SK-N-SH (cell line): ENCODE measurements at regions not wholly inside any gene's neighbourhood (a gene's known extent, or its start where the extent isn't known, plus 50 kb on each side); places are given as distances from the start of the nearest gene placed in this dataset.

Experiments
- CTCF ChIA-PET: fragments of 300-600, 350-600 bp; formaldehyde crosslinking; extraction: SDS; loops from one replicate; lab custom pipeline; 2021; lab: Yijun Ruan, JAX
- POLR2A ChIA-PET: fragments of 350-600 bp; sonication (Branson Sonifier 250); formaldehyde crosslinking; extraction: SDS; loops from one replicate; lab custom pipeline; 2020; ENCODE audit warnings: antibody characterized with exemption, inconsistent platforms; lab: Yijun Ruan, JAX
- DNase-seq: peaks from one replicate; pipeline ENCODE4 v3.0.0; 2012
- H2AFZ ChIP-seq: fragments of 200-600 bp; sonication (generic); 2 replicates; pipeline ENCODE4 v1.8.1; 2016; ENCODE audit warnings: antibody characterized with exemption, mild to moderate bottlenecking, low read depth
- H3F3A ChIP-seq: fragments of 200-600 bp; sonication (generic); replicated peaks from 2 replicates; pipeline ENCODE3; 2016; ENCODE audit warnings: antibody characterized with exemption, mild to moderate bottlenecking; ENCODE audit not compliant: insufficient read depth
- H3K27ac ChIP-seq, 2 experiments: fragments of 200-500 bp in 1 of 2; fragments of 200-600 bp in 1 of 2; sonication (Bioruptor generic) in 1 of 2; sonication (generic), shearing (Covaris generic) in 1 of 2; 2 replicates each; pipeline versions ENCODE4 v1.5.1 to v1.6.1; 2014 to 2016; ENCODE audit warnings: low read depth in 2 of 2, inconsistent platforms in 1 of 2, low read length in 1 of 2, mild to moderate bottlenecking in 1 of 2, mixed read lengths in 1 of 2
- H3K27me3 ChIP-seq: fragments of 200-600 bp; sonication (generic), shearing (Covaris generic); 2 replicates; pipeline ENCODE4 v1.6.1; 2016; ENCODE audit warnings: mixed run types; ENCODE audit not compliant: insufficient read depth
- H3K36me3 ChIP-seq, 2 experiments: fragments of 200-500 bp in 1 of 2; fragments of 200-600 bp in 1 of 2; sonication (Bioruptor generic) in 1 of 2; sonication (generic) in 1 of 2; replicated peaks in 1 of 2; 2 replicates each; pipeline versions ENCODE3 to v1.5.1; 2014 to 2016; ENCODE audit warnings: low read length in 1 of 2, mild to moderate bottlenecking in 1 of 2; ENCODE audit not compliant: insufficient read depth in 2 of 2, control insufficient read depth in 1 of 2
- H3K4me1 ChIP-seq, 2 experiments: fragments of 200-500 bp in 1 of 2; fragments of 200-600 bp in 1 of 2; sonication (Bioruptor generic) in 1 of 2; sonication (generic), shearing (Covaris generic) in 1 of 2; 2 replicates each; pipeline versions ENCODE4 v1.5.1 to v1.6.1; 2014 to 2016; ENCODE audit warnings: low read depth in 1 of 2, low read length in 1 of 2, mixed run types in 1 of 2; ENCODE audit not compliant: insufficient read depth in 2 of 2, control insufficient read depth in 1 of 2
- H3K4me2 ChIP-seq: fragments of 200-600 bp; sonication (generic), shearing (Covaris generic); 2 replicates; pipeline ENCODE4 v1.6.1; 2017; ENCODE audit warnings: mixed run types
- H3K4me3 ChIP-seq, 2 experiments: fragments of 200-500 bp in 1 of 2; fragments of 200-600 bp in 1 of 2; sonication (Bioruptor generic) in 1 of 2; sonication (generic), shearing (Covaris generic) in 1 of 2; 2 replicates each; pipeline versions ENCODE4 v1.5.1 to v1.8.1; 2014 to 2016; ENCODE audit warnings: low read depth in 2 of 2, inconsistent platforms in 1 of 2, low read length in 1 of 2, mild to moderate bottlenecking in 1 of 2, mixed read lengths in 1 of 2, moderate library complexity in 1 of 2
- H3K79me2 ChIP-seq: fragments of 200-600 bp; sonication (generic); 2 replicates; pipeline ENCODE4 v1.8.1; 2017; ENCODE audit warnings: mild to moderate bottlenecking; ENCODE audit not compliant: insufficient read depth
- H3K9ac ChIP-seq: fragments of 200-600 bp; sonication (generic); 2 replicates; pipeline ENCODE4 v1.6.1; 2017; ENCODE audit warnings: mixed run types
- H3K9me2 ChIP-seq: fragments of 200-600 bp; sonication (generic); 2 replicates; pipeline ENCODE4 v1.6.1; 2017; ENCODE audit warnings: mixed run types
- H3K9me3 ChIP-seq: fragments of 200-600 bp; sonication (generic); 2 replicates; pipeline ENCODE4 v1.6.1; 2017; ENCODE audit warnings: mixed run types, mild to moderate bottlenecking, moderate library complexity
- H4K20me1 ChIP-seq: fragments of 200-600 bp; sonication (generic); 2 replicates; pipeline ENCODE4 v1.6.1; 2017; ENCODE audit warnings: mild to moderate bottlenecking, mixed run types; ENCODE audit not compliant: insufficient read depth
- CHD2 ChIP-seq: fragments of 150-350 bp; IDR thresholded peaks from 2 replicates; pipeline ENCODE4 v1.6.1; 2018; ENCODE audit warnings: low read length; ENCODE audit not compliant: partially characterized antibody
- ELF1 ChIP-seq: IDR thresholded peaks from 2 replicates; pipeline ENCODE4 v1.4.0; 2012
- EP300 ChIP-seq, 2 experiments: IDR thresholded peaks; 2 replicates each; pipeline versions ENCODE4 v1.4.0 to v1.6.1; 2012; ENCODE audit warnings: borderline replicate concordance in 1 of 2, low read depth in 1 of 2, low read length in 1 of 2
- EZH2phosphoT487 ChIP-seq: fragments of 200-600 bp; sonication (generic); IDR thresholded peaks from 2 replicates; pipeline ENCODE4 v1.6.1; 2017; ENCODE audit warnings: low read depth, mixed run types, mild to moderate bottlenecking, antibody characterized with exemption, moderate library complexity, borderline replicate concordance
- FOSL2 ChIP-seq: IDR thresholded peaks from 2 replicates; pipeline ENCODE4 v1.4.0; 2012; ENCODE audit warnings: low read depth, mild to moderate bottlenecking, moderate library complexity, borderline replicate concordance
- FOXM1 ChIP-seq: IDR thresholded peaks from 2 replicates; pipeline ENCODE4 v1.4.0; 2012; ENCODE audit warnings: low read depth, mild to moderate bottlenecking
- GATA2 ChIP-seq: sonication (generic); formaldehyde crosslinking; IDR thresholded peaks from 2 replicates; pipeline ENCODE4 v1.5.0; 2020; ENCODE audit warnings: mild to moderate bottlenecking, missing genetic modification reagents
- JUND ChIP-seq: IDR thresholded peaks from 2 replicates; pipeline ENCODE4 v1.4.0; 2012
- MEF2A ChIP-seq: IDR thresholded peaks from 2 replicates; pipeline ENCODE4 v1.4.0; 2012; ENCODE audit warnings: low read depth, borderline replicate concordance
- NFIC ChIP-seq: IDR thresholded peaks from 2 replicates; pipeline ENCODE4 v1.4.0; 2012; ENCODE audit warnings: borderline replicate concordance
- RFX5 ChIP-seq: IDR thresholded peaks from 2 replicates; pipeline ENCODE4 v1.6.1; 2012; ENCODE audit warnings: mild to moderate bottlenecking, improper control_type of control experiment, low read length
- RXRA ChIP-seq: IDR thresholded peaks from 2 replicates; pipeline ENCODE4 v1.4.0; 2012; ENCODE audit warnings: low read depth, mild to moderate bottlenecking, borderline replicate concordance
- SIN3A ChIP-seq: IDR thresholded peaks from 2 replicates; pipeline ENCODE4 v1.6.1; 2012; ENCODE audit warnings: low read depth, mild to moderate bottlenecking, low read length, moderate library complexity, borderline replicate concordance
- WGBS: methylation state at CpG from one replicate; pipeline ENCODE4 v1.1.6; 2017; ENCODE audit warnings: low lambda C conversion rate; 5-methylcytosine and 5-hydroxymethylcytosine counted together
- TF ChIP-seq, protein P1 (sequence below): IDR thresholded peaks from 2 replicates; pipeline ENCODE4 v1.4.0; 2012; ENCODE audit warnings: low read depth, borderline replicate concordance
- TF ChIP-seq, protein P2 (sequence below): fragments of 150-350 bp; IDR thresholded peaks from 2 replicates; pipeline ENCODE4 v1.6.1; 2017; ENCODE audit warnings: antibody characterized with exemption, low read length, low read depth, borderline replicate concordance
- TF ChIP-seq, protein P3 (sequence below): fragments of 150-350 bp; IDR thresholded peaks from 2 replicates; pipeline ENCODE4 v1.6.1; 2016; ENCODE audit warnings: mild to moderate bottlenecking, low read depth, low read length

DNA sequence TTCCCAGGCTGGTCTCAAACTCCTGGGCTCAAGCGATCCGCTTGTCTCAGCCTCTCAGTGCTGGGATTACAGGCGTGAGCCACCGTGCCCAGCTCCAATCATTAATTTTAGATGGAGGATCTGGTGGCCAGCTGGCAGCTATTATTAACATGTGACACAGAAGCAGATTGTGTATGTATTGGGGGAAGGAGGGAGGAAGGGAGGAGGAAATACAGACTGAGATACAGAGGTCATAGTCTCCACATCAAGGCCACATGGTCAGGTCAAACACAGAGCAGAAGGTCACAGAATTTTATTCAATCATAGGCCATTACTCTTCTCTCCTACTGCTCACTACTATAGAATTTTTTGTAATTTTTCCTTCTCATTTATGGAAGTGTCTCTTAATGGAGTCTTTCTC lies 57.9 kb upstream of the ADORA3 start:
- TF ChIP-seq GATA2 (no peak), CHD2 (no peak), EZH2phosphoT487 (no peak), SIN3A (no peak), FOXM1 (no peak), ELF1 (no peak), MEF2A (no peak), FOSL2 (no peak), JUND (no peak), RXRA (no peak), RFX5 (no peak), EP300 (IDR thresholded peaks at IDR 0.05; ENCODE audit: borderline replicate concordance in 1 of 2, low read depth in 1 of 2, low read length in 1 of 2) (no peak), NFIC (no peak)
- TF ChIP-seq, protein P1, sequence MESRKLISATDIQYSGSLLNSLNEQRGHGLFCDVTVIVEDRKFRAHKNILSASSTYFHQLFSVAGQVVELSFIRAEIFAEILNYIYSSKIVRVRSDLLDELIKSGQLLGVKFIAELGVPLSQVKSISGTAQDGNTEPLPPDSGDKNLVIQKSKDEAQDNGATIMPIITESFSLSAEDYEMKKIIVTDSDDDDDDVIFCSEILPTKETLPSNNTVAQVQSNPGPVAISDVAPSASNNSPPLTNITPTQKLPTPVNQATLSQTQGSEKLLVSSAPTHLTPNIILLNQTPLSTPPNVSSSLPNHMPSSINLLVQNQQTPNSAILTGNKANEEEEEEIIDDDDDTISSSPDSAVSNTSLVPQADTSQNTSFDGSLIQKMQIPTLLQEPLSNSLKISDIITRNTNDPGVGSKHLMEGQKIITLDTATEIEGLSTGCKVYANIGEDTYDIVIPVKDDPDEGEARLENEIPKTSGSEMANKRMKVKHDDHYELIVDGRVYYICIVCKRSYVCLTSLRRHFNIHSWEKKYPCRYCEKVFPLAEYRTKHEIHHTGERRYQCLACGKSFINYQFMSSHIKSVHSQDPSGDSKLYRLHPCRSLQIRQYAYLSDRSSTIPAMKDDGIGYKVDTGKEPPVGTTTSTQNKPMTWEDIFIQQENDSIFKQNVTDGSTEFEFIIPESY: no peak
- TF ChIP-seq, protein P2, sequence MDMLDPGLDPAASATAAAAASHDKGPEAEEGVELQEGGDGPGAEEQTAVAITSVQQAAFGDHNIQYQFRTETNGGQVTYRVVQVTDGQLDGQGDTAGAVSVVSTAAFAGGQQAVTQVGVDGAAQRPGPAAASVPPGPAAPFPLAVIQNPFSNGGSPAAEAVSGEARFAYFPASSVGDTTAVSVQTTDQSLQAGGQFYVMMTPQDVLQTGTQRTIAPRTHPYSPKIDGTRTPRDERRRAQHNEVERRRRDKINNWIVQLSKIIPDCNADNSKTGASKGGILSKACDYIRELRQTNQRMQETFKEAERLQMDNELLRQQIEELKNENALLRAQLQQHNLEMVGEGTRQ: no peak
- TF ChIP-seq, protein P3, sequence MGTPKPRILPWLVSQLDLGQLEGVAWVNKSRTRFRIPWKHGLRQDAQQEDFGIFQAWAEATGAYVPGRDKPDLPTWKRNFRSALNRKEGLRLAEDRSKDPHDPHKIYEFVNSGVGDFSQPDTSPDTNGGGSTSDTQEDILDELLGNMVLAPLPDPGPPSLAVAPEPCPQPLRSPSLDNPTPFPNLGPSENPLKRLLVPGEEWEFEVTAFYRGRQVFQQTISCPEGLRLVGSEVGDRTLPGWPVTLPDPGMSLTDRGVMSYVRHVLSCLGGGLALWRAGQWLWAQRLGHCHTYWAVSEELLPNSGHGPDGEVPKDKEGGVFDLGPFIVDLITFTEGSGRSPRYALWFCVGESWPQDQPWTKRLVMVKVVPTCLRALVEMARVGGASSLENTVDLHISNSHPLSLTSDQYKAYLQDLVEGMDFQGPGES: no peak
- CTCF ChIA-PET: interaction anchor here (1.4 kb wide), 1 partner anchor 27 kb away, joined by 5 read pairs; no protein-coding TSS in a partner anchor
- Histone ChIP-seq H3K4me1 (peaks cover 0 to 18% of the 10 kb centered on the region in 2 experiments; a peak in 2 of 4 replicates), H3F3A (peaks cover 34% of the 10 kb centered on the region), H4K20me1 (no peaks in the 10 kb centered on the region), H3K9ac (no peak overlapping the region), H3K27ac (no peak overlapping the region), H3K9me3 (no peaks in the 10 kb centered on the region), H3K36me3 (no peaks in the 10 kb centered on the region), H3K79me2 (no peaks in the 10 kb centered on the region), H2AFZ (no peak overlapping the region), H3K4me2 (no peak overlapping the region), H3K27me3 (no peaks in the 10 kb centered on the region), H3K4me3 (no peak overlapping the region), H3K9me2 (no peaks in the 10 kb centered on the region)
- POLR2A ChIA-PET: no interaction called here
- DNase-seq: no peak
- WGBS: 94% methylated on average over 4 of the region's 4 CpGs
